ENCODE measurements at regions not wholly inside any gene's neighbourhood (a gene's known extent, or its start where the extent isn't known, plus 50 kb on each side); places are given as distances from the start of the nearest gene placed in this dataset.

DNA sequence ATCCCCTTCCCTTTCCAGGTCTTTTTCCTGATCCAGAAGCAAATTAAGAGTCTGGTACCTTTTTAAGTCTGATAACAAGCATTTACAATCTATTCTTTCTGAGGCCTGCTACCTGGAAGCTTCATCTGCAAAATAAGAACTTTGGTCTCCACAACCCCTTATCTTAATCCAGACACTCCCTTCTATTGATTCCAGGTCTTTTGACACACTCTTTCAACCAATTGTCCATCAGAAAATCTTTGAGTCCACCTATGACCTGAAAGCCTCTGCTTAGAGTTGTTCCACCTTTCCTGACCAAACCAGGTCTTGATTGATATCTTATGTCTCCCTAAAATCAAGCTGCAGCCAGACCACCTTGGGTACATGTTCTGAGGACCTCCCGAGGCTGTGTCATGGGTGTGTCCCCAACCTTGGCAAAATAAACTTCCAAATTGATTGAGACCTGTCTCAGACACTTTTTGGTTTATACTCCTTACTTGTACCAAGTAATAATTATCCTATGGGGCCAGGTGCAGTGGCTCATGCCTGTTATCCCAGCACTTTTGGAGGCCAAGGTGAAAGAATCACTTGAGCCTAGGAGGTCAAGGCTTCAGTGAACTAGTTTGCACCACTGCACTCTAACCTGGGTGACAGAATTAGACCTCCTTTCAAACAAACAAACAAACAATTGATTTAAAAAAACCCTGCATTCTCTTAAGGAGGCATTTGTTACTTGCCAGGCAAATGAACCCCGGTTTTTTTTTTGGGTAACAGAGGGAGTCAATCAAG is 126.1 kb downstream of the MAP3K21 start:
- no peak for DNase-seq
- no peak overlapping the region for H3K4me3 ChIP-seq
- TF ChIP-seq, protein P1, sequence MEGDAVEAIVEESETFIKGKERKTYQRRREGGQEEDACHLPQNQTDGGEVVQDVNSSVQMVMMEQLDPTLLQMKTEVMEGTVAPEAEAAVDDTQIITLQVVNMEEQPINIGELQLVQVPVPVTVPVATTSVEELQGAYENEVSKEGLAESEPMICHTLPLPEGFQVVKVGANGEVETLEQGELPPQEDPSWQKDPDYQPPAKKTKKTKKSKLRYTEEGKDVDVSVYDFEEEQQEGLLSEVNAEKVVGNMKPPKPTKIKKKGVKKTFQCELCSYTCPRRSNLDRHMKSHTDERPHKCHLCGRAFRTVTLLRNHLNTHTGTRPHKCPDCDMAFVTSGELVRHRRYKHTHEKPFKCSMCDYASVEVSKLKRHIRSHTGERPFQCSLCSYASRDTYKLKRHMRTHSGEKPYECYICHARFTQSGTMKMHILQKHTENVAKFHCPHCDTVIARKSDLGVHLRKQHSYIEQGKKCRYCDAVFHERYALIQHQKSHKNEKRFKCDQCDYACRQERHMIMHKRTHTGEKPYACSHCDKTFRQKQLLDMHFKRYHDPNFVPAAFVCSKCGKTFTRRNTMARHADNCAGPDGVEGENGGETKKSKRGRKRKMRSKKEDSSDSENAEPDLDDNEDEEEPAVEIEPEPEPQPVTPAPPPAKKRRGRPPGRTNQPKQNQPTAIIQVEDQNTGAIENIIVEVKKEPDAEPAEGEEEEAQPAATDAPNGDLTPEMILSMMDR (IDR thresholded peaks at IDR 0.05; ENCODE audit: borderline replicate concordance) = no peak
- H3K27ac ChIP-seq (replicated peaks) = no peak overlapping the region
- H3K36me3 ChIP-seq = no peaks in the 10 kb centered on the region
- H3K4me1 ChIP-seq = no peaks in the 10 kb centered on the region
- intact Hi-C loops (cut with micrococcal nuclease) = no loop called here
- H3K9me3 ChIP-seq (replicated peaks) = no peaks in the 10 kb centered on the region
- H3K27me3 ChIP-seq (ENCODE audit: low read depth) = peaks cover 6% of the 10 kb centered on the region

DNA sequence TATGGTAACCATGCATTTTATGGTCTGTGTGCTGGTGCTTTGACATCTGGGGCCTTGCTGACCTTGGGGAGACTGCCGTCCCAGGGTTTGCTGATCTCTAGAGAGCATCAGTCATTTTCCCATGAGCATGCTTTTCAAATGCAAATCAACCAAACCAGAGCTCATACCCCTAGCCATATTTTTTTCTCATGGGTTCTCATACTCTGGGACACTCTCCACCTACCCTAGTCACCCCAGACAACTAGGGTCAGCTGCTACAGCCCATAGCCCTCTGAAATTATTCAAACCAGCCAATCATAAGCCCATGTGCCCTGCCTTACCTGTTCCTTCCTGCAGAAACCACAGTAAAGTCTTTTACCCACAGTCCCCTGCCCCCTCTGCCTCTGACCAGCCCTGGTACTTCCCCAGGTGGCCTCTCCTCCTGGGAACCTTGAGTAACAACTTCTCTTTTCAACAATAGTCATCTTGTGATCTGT is 132.0 kb downstream of the MAP3K21 start:
- no peak for DNase-seq
- TF ChIP-seq, protein P1 (IDR thresholded peaks at IDR 0.05; ENCODE audit: borderline replicate concordance) = no peak
- intact Hi-C loops (cut with micrococcal nuclease) = no loop called here
- Histone ChIP-seq H3K9me3 (replicated peaks) (no peaks in the 10 kb centered on the region), H3K27ac (replicated peaks) (no peak overlapping the region), H3K27me3 (ENCODE audit: low read depth) (peaks cover 6% of the 10 kb centered on the region), H3K36me3 (no peaks in the 10 kb centered on the region), H3K4me3 (no peak overlapping the region), H3K4me1 (no peaks in the 10 kb centered on the region)

DNA sequence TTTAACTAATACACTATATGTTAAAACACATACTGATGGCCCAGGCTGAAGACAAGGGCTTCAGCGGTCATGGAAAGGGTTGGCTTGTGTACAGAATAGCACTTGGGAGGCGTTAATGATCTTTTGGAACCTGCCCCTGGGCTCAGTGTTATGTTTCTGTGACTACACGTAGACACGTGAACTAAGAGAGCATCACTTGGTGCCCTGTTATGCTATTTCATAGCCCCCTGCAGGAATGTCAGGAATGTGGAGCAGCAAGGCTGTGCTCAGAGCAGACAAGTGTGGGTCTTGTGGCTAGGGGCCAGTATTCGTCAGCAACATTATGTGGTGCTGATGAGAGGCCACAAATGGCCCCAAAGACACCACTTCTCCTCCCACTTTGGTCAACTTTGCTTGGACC is 132.4 kb downstream of the MAP3K21 start:
- no peak for DNase-seq
- Histone ChIP-seq H3K4me1 (no peaks in the 10 kb centered on the region), H3K27me3 (ENCODE audit: low read depth) (peaks cover 6% of the 10 kb centered on the region), H3K27ac (replicated peaks) (no peak overlapping the region), H3K4me3 (no peak overlapping the region), H3K36me3 (no peaks in the 10 kb centered on the region), H3K9me3 (replicated peaks) (no peaks in the 10 kb centered on the region)
- TF ChIP-seq, protein P1 (IDR thresholded peaks at IDR 0.05; ENCODE audit: borderline replicate concordance) = no peak
- intact Hi-C loops (cut with micrococcal nuclease) = no loop called here

DNA sequence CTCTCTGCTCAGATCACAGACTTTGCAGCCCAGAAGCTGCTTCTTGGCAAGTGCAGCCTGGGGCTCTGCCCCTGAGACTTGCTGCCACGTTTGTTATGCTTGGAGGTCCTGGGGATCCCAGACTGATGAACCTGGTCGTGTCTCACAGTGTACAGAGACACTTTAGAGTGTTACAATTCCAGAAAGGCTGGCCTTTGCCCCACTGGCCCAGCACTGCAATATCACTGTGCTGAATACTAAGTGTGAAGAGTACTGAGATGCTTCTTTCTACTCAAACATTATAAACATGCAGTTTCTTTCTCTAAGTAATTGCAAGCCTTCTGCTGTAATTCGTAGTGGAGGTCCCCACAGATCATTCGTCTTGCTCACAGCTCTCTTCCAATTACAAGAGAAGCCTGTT is 133.2 kb downstream of the MAP3K21 start:
- H3K27me3 ChIP-seq (ENCODE audit: low read depth) = peaks cover 6% of the 10 kb centered on the region
- H3K9me3 ChIP-seq (replicated peaks) = peaks cover 7% of the 10 kb centered on the region
- H3K27ac ChIP-seq (replicated peaks) = no peak overlapping the region
- TF ChIP-seq, protein P1 (IDR thresholded peaks at IDR 0.05; ENCODE audit: borderline replicate concordance) = no peak
- intact Hi-C loops (cut with micrococcal nuclease) = no loop called here
- no peaks in the 10 kb centered on the region for H3K36me3 ChIP-seq
- H3K4me1 ChIP-seq = no peaks in the 10 kb centered on the region
- no peak overlapping the region for H3K4me3 ChIP-seq
- no peak for DNase-seq

DNA sequence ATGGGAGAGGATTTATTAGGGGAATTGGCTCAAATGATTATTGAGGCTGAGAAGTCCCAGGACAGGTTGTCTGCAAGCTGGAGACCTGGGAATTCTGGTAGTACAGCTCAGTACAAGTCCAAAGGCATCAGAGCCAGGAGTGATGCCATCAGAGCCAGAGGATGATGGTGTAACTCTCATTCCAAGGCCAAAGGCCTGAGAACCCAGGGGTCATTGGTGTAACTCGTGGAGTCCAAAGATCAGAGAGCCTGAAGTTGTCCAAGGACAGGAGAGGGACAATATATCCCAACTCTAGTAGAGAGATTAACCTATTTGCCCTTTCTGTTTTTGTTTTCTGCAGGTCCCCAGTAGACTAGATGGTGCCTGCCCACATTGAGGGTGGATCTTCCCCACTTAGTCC is 134.3 kb downstream of the MAP3K21 start:
- H3K4me3 ChIP-seq = no peak overlapping the region
- no peak for DNase-seq
- intact Hi-C loops (cut with micrococcal nuclease) = no loop called here
- TF ChIP-seq, protein P1 (IDR thresholded peaks at IDR 0.05; ENCODE audit: borderline replicate concordance) = no peak
- no peaks in the 10 kb centered on the region for H3K4me1 ChIP-seq
- no peaks in the 10 kb centered on the region for H3K36me3 ChIP-seq
- H3K9me3 ChIP-seq (replicated peaks) = peaks cover 13% of the 10 kb centered on the region
- peaks cover 6% of the 10 kb centered on the region for H3K27me3 ChIP-seq (ENCODE audit: low read depth)
- H3K27ac ChIP-seq (replicated peaks) = no peak overlapping the region

All from left ventricle myocardium inferior (tissue), 1 donor.